Superior temporal gyrus (tissue), 1 donor: ENCODE measurements at regions not wholly inside any gene's neighbourhood (a gene's known extent, or its start where the extent isn't known, plus 50 kb on each side); places are given as distances from the start of the nearest gene placed in this dataset.

Experiments
- DNase-seq: peaks from one replicate; pipeline ENCODE4 v3.0.0-alpha.2; 2016; ENCODE audit errors: extremely low spot score

DNA sequence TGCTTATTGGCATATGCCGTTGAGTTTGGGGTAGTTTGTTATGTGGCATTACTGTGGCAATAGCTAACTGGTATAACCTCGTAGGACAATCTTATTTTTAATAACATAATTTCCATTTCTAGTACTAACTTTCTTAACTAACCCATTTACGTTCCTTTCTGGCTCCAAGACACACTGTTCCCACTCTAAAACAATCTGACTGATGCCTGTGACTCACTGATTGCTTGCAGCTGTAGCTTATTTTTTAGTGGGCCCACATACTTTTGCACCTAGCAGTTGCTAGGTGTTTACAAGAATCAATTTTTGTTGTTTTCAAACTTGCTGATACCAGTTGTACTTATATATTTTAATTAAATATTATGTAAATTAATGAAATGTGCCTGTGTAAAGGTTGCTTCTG is 52.2 kb downstream of the FAT3 start:
- DNase-seq: no peak

DNA sequence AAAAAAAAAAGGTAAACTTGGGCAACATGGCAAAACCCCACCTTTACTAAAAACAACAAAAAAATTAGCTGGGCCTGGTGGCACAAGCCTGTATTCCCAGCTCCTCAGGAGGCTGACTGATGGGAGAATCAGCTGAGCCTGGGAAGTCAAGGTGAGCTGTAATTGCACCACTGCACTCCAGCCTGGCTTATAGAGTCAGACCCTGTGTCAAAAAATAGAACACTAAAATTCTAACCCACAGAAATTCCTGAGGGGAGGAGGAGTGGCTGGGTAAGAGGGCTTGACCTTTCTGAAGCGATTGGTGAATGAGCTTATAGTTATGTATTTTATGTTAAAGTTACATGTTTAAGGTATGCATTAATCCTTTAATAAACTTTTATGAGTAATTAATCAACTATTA is 53.3 kb downstream of the FAT3 start:
- DNase-seq: no peak

DNA sequence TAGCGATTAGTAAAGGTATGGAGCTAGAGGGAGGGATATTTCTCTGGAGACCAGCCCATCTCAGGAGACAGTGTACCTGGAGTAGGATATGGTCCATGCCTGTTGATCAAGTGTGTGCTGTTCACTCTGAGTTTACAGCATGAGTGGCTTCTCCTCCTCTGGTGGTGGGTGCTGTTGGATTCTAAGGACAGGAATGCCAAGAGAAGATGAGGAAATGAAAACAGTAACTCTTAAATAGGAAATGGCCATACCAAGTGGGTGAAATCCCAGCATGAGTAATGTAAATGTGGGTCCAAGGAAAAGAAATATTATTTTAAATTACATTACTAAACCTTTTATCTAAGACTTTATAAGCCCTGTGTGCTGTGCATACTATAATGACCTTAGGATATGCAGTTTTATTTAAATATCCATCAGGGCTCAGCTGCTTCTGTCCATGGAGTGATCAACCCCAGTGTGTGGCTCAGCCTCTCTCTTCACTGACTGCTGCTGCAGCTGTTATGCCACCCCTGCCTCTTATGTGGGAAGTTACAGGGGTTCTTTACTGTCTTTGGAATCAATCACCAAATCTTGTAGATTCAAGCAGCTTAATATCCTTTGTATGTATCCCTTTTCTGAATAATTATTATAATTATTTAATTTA is 54.3 kb downstream of the FAT3 start:
- no peak for DNase-seq

DNA sequence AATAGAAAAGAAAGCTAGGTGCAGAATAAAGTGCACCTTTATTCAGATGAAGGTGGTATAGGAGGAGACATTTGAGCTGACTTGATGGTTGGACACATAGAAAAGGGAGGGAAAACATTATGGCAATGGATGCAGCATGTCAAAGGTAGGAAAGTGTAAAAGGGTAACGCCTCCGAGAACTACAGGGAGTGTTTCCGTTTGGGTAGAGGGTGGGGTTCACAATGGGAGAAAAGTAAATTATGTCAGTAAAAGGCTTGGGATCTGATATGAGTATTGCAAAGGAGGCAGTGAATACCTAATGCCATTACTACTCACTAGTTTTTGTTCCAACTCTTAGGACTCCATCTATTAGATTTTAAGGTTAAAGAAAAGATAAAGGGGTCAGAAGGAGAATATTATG is 59.5 kb downstream of the FAT3 start:
- no peak for DNase-seq

DNA sequence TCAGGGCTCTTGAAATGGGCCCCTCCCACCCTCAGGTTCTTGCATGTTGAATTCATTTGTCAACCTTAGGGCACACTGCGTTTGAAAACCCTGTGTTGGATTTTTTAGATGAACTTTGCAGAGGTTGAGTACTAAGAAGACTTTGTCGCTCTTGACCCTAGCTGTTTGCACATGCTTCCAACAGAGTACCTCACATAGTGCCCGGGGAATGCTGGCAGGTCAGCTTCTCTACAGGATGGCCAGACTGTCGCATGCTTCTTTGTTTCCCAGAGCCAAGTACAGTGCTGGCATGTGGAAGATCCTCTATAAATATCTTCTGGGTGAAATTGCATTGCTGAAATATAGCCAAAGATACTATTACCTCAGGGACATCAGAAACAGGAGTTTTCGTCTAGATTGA is 59.9 kb downstream of the FAT3 start:
- DNase-seq: no peak

DNA sequence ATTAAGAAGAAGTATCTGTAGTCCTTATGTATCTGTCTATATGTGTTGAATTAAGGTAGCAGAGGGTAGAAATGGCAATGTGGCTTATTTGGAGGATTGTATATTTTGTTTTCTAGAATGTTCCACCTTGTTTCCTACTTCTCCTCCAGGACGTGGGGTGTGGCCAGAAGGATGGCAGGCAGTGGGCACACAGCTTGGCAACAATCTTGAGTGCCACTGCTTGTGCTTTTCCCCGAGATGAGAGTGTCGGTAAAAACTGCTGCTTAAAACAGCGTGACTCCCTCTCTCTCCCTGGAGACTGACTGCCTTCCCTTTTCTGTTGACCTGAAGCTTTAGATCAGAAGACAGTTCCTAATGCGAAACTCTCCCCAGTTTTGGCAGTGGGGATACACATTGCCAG is 61.2 kb downstream of the FAT3 start:
- no peak for DNase-seq

DNA sequence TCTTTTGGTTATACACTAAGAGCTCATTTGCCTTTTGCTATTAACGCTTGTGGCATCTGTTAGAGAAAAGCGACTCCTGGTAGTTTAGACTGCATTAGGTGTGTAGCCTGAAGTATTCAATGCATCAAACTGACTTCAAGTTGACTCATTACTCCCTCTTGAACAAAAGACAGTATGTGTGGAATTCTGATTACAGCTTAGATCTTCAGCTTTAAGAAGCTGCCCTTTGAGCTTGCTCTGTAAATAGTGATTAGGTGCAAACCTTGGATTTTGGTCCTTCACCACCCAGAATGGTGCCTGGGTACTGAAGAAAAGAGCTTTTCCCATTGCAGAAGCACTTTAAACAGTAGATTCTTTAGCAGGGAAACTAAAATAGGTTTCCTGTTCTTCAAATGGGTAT is 62.1 kb downstream of the FAT3 start:
- DNase-seq: no peak

DNA sequence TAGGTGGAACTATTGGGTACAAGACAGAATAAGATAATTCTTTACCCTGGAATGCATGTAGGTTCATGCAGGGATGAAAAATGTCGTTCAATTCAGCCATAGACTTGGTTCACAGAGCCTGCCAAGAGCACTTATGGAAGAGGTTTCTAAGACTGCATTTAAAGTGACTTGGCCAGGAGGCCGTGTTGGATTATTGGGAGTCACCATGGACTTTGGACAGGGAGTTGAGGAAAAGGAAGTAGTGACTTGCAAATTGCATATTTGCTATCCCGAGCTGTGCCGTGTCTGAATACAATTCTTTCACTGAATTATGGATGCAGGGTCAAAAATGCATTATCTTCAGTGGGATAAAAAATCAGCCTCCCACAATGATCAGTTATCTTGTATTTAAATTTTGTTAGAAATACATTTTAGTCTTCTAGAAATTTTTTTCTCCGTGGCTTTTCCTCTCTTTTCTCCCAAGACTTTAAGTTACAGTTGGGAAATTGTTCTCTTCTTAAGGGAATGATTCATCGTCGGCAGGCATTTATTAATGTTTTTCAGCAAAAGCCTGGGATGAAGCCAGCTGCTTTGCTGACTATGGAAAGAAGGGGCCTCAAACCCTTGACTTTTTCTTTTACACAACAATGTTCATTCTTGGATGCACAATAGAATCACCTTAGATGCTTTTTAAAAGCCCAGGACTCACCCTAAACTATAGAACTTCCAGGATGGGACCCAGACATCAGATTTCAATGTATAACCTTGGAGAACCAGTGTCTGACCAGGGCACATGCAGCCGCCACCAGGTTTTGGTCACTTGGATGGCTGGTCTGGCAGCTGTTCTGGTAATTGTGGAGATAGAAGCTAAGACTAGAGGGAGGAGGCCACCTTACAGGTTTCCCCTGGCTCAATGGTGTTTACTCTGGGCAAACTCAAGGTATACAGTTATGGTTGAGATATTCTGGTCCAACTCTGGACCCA is 70.8 kb downstream of the FAT3 start:
- DNase-seq: no peak

DNA sequence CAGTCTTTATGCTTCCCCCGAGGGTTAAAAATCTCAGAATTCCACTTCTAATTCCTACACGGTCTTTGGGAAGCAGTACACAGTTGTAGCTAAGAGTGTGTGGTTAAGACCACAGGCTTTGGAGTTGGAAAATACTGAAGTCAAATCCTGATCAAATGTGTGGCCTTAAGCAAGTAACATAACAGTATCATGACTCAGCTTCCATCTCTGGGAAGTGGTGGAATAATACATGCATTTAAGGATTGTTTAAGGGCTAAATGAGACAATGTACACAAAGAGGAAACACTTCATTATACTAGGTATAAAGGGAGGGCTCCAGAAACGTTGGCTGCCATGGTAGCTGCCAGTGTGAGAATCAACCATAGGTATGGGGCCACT is 71.5 kb downstream of the FAT3 start:
- DNase-seq: no peak

DNA sequence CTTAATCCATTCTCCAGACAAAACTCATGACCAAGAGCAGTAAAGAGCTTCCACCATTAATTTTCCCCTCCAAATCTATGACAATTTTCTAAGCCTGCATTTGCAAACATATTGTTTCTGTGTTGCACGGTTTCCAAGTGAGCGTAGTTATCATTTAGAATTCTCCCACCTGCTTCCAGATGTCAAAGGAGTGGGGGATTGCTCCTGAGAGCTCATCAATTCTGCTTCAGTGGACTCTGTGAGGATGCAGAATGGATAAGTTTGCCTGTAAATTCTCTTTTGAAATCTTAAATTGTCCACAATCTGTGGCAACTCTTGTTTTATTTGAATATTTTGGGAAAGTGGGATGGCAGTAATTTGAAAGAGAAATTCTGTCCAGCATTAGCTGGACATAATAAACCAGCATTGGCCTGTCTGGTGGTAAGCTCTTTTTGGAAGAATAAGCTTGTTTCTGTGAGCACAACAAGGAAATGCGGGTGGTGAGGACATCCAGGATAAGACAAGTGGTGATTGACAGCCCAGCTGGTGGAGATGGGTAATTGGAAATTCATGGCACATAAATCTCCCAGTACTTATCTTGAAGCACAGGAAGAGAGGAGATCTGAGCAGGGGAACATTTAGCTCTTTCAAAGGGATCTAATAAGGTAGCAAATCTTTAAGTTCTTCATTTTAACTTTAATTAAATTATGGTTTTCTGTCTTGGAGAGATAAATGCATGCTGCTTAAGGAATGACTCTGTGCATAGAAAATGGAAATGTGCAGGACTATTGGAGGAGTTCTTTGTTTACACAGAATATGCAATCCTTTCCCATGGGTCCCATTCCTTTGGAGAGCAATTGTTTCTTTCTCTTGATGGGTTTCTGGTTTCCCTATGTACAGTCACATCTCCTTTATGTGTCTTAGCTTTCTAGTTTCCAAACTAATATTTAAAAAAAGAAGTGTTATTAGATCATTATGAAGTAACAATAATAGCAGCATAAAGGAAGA is 73.2 kb downstream of the FAT3 start:
- no peak for DNase-seq

DNA sequence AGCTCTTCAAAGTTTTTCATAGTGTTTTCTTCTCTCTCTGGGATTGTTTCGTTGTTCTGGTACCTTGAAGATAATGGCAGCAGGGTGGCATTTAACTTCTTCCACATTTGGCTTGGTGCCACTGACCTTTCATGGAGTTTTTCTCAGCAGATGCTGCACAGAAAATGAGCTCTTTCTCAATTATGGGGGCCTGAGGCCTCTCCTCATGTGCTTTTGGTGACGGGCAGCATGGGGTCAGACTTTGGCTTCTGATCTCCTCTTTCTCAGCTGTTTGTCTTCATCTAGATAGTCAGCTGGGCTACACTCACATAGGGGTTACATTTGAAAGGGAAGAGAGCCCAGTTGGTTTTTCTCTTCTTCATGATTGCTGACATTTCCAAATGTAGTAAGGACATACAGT is 76.3 kb downstream of the FAT3 start:
- DNase-seq: no peak

DNA sequence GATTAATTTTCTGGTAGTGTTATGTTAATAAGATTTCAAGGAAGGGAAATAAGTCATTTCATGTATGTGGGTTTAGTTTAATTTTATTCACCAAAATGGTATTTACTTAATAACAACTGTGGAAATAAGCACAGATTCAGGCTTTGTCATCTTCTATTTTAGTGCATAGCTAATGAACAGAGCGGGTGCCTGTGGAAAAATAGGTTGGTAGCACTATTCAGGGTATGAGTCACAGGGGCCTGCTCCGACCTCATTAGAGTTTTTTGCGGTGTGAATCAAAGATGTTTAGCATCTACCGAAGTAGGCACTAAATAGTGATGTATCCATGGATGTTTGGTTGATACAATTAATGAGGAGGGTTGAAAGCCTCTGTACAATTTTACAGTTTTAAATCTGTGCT is 78.2 kb downstream of the FAT3 start:
- no peak for DNase-seq

DNA sequence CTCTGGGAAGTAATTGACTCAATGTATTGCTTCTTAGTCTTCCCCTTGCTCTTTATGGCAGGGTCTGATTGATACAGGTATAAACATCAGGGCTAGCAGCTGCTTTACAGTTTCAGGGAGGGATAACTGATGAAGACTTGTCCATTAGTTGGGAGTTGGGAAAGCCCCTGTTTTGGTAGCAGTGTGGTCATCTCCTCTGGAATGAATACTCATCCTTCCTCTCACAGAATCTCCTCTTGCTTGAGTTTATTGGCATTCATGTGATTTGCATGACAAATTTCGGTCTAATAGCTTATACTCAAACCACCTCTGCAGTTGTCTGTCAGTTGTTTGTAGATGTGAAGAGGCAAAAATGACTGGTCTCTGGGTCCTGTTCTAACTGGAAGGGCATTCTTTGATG is 79.7 kb downstream of the FAT3 start:
- DNase-seq: no peak

DNA sequence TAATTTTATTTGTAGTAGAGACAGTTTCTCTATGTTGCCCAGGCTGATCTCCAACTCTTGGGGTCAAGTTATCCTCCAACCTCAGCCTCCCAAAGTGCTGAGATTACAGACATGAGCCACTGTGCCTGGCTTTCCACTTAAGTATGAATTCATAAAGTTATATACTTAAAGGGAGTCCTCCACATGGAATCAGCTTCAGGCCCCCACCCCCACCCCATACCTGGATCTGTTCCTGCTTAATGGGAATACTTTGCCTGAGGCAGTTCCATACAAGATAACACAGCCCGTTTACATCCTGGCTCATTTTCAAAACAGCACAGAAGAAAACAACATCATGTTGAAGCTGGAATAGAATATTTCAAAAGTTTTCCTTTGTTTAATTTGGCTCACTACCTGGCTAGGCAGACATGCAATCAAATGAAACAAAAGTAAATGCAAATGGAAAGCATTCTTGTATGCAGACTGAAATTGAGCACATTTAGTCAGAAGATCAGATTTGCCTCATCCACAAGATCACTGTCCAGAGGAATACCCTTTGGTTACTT is 82.4 kb downstream of the FAT3 start:
- no peak for DNase-seq

DNA sequence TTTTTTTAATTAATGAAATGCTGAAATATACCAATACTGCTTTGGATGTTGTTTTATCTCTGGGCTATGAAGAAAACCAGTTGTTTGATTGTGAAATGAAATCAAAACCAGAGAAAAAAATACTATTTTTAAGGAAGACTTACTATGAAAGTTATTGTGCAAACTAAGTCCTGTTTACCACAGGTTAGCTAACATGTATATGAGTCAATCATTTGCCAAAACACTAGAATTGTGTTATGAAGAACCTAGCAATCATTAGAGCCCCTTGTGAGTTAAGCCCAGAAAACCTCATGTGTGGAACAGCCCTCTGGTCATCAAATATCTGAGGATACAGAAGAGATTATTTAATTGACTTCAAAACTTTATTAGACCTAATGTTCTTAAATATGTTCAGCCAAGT is 83.7 kb downstream of the FAT3 start:
- no peak for DNase-seq

DNA sequence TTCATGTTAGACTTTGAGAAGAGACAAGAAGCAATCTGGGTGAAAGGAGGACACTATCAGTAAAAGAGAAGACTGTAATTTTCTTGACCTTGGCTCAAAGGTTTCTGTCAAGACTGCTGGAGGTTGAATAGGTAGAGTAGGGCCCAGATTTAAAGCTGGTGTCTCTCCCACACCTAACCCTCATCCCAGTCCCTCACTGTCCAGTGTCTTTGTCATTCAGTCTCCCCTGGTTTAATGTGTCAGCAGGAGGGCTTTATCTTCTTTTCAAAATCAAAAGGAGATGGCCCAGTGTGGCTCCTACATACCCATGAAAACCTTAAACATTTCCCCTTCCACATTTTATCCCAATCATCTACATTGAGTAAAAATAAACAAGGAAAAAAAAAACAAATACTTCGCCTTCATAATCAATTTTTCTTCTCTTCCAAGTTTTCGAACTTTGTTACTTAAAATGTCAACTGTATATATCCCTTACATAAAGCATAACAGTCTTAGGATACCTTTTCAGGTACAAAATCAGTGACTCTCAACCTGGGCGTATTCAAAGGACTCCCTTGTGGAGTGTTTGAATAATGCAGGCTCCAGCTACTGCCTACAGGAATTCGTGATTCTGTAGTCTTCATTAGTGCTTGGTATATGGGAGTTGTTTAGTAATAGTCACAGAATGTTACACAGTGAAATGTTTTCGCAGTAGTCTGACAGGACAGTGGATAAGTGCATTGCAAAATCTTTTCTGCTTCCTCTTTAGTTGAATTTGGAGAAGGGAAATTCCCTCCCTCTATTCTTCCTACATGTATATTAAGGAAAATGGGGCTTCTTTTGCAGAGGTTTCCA is 87.2 kb downstream of the FAT3 start:
- no peak for DNase-seq

DNA sequence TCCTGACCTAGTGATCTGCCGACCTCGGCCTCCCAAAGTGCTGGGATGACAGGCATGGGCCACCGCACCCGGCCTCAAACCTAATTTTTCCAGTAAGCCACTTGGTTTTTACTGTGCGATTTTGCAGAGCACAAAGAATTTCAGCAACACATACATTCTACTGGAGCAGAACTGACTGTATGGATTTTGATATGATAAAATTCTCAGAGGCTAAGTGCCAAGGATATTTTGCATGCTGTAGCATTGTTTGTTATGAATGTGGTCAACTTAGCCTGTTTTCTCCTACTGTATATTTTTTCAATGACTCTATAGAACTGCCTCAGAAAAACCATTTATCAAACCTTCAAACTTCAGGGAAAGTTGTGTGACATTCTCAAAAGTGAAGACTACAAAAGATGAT is 89.2 kb downstream of the FAT3 start:
- DNase-seq: no peak

DNA sequence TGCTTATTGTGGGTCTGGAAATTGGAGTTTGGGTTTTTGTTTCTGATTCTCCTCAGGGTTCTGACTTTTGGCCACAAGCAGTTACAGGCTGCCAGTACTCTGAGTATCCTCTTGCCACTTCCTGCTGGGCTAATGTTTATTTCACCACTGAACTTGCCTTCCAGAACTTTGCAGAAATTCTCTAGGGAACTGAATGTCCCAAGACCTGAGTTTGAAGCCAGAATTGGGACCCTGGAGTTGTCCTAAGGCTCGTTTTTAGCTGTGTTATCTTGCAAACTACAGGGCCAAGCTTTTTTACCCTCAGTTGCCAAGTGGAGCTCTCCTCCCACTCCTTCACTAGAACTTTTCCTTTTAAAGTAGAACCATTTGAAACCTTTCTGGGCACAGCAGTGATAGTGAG is 89.9 kb downstream of the FAT3 start:
- no peak for DNase-seq

DNA sequence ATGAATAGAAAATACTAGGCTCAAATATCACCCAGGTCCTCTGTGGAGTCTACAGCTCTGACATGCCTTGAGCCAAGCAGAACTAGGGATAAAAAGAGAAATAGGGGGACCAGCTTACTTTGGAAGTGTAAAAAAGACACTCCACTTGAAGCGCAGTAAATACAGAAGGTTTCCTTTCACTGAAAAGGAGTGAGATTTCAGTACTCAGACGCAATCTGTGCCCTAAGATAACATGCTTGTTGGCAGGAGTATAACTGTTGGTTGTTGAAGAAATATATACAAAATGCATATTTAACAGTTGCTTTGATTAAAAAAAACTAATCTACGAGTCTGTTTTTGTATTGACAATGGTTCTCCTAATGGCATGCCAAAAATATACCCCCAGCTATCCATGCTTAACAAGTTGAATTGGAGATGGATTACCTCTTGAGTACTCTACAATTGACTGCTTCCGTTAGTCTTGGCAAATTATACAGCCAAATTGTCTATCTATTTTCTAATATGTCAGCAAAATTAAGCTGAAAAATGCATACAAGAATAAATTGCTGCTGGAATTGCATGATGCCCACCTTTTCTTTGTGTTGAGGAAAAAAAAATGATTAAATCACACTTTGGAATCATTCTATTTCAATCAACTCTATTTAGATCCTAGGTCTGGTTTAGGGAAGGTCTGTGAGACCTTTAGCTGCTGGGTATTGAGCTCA is 91.6 kb downstream of the FAT3 start:
- DNase-seq: no peak

DNA sequence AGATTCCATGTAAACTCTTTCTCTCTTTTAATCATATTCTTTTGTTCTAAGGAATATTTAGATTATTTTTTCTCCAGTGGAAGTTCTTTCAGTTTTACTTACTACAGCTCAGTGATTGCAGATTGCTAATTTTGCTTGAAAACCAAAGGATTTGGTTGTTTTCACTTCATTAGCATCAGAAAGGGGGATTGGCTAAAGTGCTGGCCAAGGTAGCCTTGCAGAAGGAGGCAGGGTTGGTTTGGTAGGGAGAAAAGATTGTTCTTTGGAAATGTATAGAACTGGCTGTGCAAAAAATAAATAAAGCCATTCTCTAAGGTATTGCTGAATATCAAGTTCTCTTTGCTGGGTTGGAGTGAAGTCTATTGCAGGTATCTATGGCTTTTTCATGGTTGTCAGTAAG is 92.6 kb downstream of the FAT3 start:
- no peak for DNase-seq
